ENCODE measurements at regions not wholly inside any gene's neighbourhood (a gene's known extent, or its start where the extent isn't known, plus 50 kb on each side); places are given as distances from the start of the nearest gene placed in this dataset.

- no peak for DNase-seq (ENCODE audit: low spot score)
- H3K4me3 Mint-ChIP-seq (ENCODE audit: unreplicated experiment), result no peak overlapping the region
- H3K36me3 Mint-ChIP-seq (ENCODE audit: low read depth, unreplicated experiment), result peaks cover 28% of the 10 kb centered on the region
- no peaks in the 10 kb centered on the region for H3K9me3 Mint-ChIP-seq (ENCODE audit: unreplicated experiment)
- TF ChIP-seq, protein P1, sequence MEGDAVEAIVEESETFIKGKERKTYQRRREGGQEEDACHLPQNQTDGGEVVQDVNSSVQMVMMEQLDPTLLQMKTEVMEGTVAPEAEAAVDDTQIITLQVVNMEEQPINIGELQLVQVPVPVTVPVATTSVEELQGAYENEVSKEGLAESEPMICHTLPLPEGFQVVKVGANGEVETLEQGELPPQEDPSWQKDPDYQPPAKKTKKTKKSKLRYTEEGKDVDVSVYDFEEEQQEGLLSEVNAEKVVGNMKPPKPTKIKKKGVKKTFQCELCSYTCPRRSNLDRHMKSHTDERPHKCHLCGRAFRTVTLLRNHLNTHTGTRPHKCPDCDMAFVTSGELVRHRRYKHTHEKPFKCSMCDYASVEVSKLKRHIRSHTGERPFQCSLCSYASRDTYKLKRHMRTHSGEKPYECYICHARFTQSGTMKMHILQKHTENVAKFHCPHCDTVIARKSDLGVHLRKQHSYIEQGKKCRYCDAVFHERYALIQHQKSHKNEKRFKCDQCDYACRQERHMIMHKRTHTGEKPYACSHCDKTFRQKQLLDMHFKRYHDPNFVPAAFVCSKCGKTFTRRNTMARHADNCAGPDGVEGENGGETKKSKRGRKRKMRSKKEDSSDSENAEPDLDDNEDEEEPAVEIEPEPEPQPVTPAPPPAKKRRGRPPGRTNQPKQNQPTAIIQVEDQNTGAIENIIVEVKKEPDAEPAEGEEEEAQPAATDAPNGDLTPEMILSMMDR (IDR thresholded peaks at IDR 0.05; ENCODE audit: unreplicated experiment), result no peak
- no peak overlapping the region for H3K27ac Mint-ChIP-seq (ENCODE audit: unreplicated experiment)
- peaks cover 8% of the 10 kb centered on the region for H3K27me3 Mint-ChIP-seq (ENCODE audit: unreplicated experiment)
- peaks cover 67% of the 10 kb centered on the region for H3K4me1 Mint-ChIP-seq (ENCODE audit: unreplicated experiment)
Measured at GRCh38 chr9:110068212-110068611, 139.7 kb downstream of the C9orf152 start.

DNA sequence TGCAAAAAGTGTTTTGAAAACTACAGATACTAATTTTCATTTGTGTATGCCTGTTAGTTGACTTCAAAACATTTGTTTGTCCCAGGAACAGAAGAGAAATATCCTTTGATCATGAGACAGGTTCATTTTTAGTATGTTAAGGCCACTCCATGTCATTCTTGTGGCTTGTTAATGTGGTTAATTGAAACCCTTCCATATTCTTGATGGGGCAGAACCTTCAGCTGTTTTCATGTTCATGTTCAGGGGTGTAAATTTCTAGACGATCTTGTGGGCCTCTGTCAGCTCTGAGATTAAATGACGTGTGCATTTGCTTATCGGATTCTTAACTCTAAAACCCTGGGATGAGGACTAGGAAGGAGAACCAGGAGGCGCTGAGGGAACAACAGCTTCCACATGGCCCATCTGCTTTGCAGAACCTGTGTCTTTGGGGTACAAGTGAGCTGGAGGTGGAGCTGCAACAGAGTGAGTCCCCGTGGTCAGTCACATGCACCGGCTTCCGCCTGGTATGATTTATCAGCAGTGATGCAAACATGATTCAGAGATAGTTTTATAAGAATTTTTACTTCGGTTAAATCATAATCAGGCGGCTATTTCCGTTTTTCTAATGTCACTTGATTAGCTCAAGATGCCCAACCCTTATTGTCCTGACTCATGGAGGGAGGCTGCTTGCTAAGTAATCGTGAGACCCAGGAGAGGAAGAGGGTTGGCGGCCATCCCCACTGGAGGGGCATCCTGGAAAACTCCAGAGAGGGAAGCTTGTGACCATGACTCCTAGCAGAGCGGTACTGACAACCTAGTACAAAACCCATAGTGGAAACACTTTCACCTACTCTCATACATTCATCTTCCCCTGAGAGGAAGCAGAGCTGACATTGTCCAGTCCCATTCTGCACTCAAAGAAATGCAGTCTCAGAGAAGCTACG lies 138.4 kb downstream of the C9orf152 start:
- Mint-ChIP-seq H3K27ac (ENCODE audit: unreplicated experiment) (no peak overlapping the region), H3K36me3 (ENCODE audit: low read depth, unreplicated experiment) (peaks cover 25% of the 10 kb centered on the region), H3K4me1 (ENCODE audit: unreplicated experiment) (peaks cover 66% of the 10 kb centered on the region), H3K27me3 (ENCODE audit: unreplicated experiment) (peaks cover 7% of the 10 kb centered on the region), H3K4me3 (ENCODE audit: unreplicated experiment) (no peak overlapping the region), H3K9me3 (ENCODE audit: unreplicated experiment) (no peaks in the 10 kb centered on the region)
- TF ChIP-seq, protein P1 (IDR thresholded peaks at IDR 0.05; ENCODE audit: unreplicated experiment), result no peak
- no peak for DNase-seq (ENCODE audit: low spot score)

GRCh38 chr9:110072597-110073355 lies 135.2 kb downstream of the C9orf152 start:
- no peak for DNase-seq (ENCODE audit: low spot score)
- Mint-ChIP-seq H3K4me1 (ENCODE audit: unreplicated experiment) (peaks cover 48% of the 10 kb centered on the region), H3K4me3 (ENCODE audit: unreplicated experiment) (no peak overlapping the region), H3K27me3 (ENCODE audit: unreplicated experiment) (peaks cover 4% of the 10 kb centered on the region), H3K36me3 (ENCODE audit: low read depth, unreplicated experiment) (peaks cover 16% of the 10 kb centered on the region), H3K9me3 (ENCODE audit: unreplicated experiment) (no peaks in the 10 kb centered on the region), H3K27ac (ENCODE audit: unreplicated experiment) (peak overlapping the region; percentile 71)
- TF ChIP-seq, protein P1 (IDR thresholded peaks at IDR 0.05; ENCODE audit: unreplicated experiment), result no peak

DNA sequence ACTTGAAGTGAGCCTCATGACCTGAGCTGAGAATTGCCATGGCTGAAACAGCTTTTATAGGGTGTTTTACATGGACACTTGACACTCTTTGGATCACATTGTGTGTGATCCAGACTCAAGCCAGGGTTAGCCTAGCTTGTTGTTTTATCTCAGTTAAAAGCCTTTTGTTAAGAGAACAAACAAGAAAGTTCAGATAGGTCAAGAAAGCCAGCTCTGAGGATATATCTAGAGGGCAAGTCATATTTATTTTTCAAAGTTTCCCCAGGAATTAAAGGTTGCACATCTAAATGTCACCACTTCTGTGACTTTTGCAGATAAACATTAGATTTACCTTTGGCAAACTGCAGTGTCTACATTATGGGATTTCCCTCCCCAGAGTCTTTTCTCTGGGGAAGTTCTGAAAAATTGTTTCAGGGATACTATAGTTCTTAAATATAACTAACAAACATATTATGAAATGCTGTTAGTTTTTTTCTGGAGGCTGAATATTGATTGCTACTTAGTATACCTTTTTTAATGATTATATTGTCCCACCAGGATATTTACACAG lies 134.5 kb downstream of the C9orf152 start:
- Mint-ChIP-seq H3K36me3 (ENCODE audit: low read depth, unreplicated experiment) (peaks cover 16% of the 10 kb centered on the region), H3K4me3 (ENCODE audit: unreplicated experiment) (no peak overlapping the region), H3K27ac (ENCODE audit: unreplicated experiment) (no peak overlapping the region), H3K9me3 (ENCODE audit: unreplicated experiment) (no peaks in the 10 kb centered on the region), H3K4me1 (ENCODE audit: unreplicated experiment) (peaks cover 47% of the 10 kb centered on the region), H3K27me3 (ENCODE audit: unreplicated experiment) (peaks cover 4% of the 10 kb centered on the region)
- TF ChIP-seq, protein P1 (IDR thresholded peaks at IDR 0.05; ENCODE audit: unreplicated experiment), result no peak
- DNase-seq (ENCODE audit: low spot score), result no peak
